Esophagus squamous epithelium (tissue), 5 donors: ENCODE measurements at regions not wholly inside any gene's neighbourhood (a gene's known extent, or its start where the extent isn't known, plus 50 kb on each side); places are given as distances from the start of the nearest gene placed in this dataset.

Experiments
- DNase-seq: peaks from one replicate; lab custom pipeline; 2025; lab: John Stamatoyannopoulos, UW
- H3K27ac ChIP-seq, 4 donors: fragments of 200-600 bp; sonication (generic); one replicate each; pipeline ENCODE4 v1.5.1; 2016 to 2019; ENCODE audit warnings: mild to moderate bottlenecking in 1 of 4
- H3K27me3 ChIP-seq, 4 donors: fragments of 200-600 bp; sonication (generic); 1 replicate in 3 of 4; 2 replicates in 1 of 4; pipeline versions ENCODE4 v1.5.1 to v1.6.0; 2017 to 2021; ENCODE audit warnings: antibody characterized with exemption in 1 of 4
- H3K36me3 ChIP-seq, 3 donors: fragments of 200-600 bp; sonication (generic); one replicate each; pipeline ENCODE4 v1.5.1; 2016 to 2019
- H3K4me1 ChIP-seq, 3 donors: fragments of 200-600 bp; sonication (generic); one replicate each; pipeline ENCODE4 v1.5.1; 2017 to 2019
- H3K4me3 ChIP-seq, 4 donors: fragments of 200-600 bp; sonication (generic); 1 replicate in 3 of 4; 2 replicates in 1 of 4; pipeline ENCODE4 v1.5.1; 2016 to 2019; ENCODE audit warnings: mild to moderate bottlenecking in 2 of 4, moderate library complexity in 1 of 4
- H3K9me3 ChIP-seq, 3 donors: fragments of 200-600 bp; sonication (generic); one replicate each; pipeline ENCODE4 v1.5.1; 2016 to 2019
- CTCF ChIP-seq, 6 experiments: fragments of 450-650 bp in 4 of 6; fragments of 200-600 bp in 2 of 6; sonication (generic) in 2 of 6; IDR thresholded peaks; one replicate each; pipeline ENCODE4 v1.5.1; 2016 to 2019; ENCODE audit warnings: antibody characterized with exemption in 6 of 6, mild to moderate bottlenecking in 4 of 6, moderate library complexity in 4 of 6
- POLR2A ChIP-seq, 4 donors: fragments of 450-650 bp; IDR thresholded peaks; one replicate each; pipeline ENCODE4 v1.6.1; 2017; ENCODE audit warnings: antibody characterized with exemption in 4 of 4, mild to moderate bottlenecking in 4 of 4, moderate library complexity in 3 of 4
- WGBS, 2 donors: methylation state at CpG; one replicate each; pipeline ENCODE4 v1.1.5; 2018; 5-methylcytosine and 5-hydroxymethylcytosine counted together
- intact Hi-C: fragments of 100-400 bp; cut with DNase I; formaldehyde crosslinking; loops from one replicate; pipeline ENCODE4 v1.15.0; 2022
- donor health status: DM: yes; HTN: yes; CAD: no.

GRCh38 chr18:24782566-24782965, 322.1 kb downstream of the HRH4 start:
- intact Hi-C loops, result no loop called here
- DNase-seq, result no peak
- H3K27ac ChIP-seq, result no peak overlapping the region
- H3K36me3 ChIP-seq, result no peaks in the 10 kb centered on the region
- H3K9me3 ChIP-seq, result no peaks in the 10 kb centered on the region
- 75 to 87% methylated on average over 3 of the region's 3 CpGs for WGBS, 2 donors
- H3K4me1 ChIP-seq, result no peaks in the 10 kb centered on the region
- H3K27me3 ChIP-seq, result no peaks in the 10 kb centered on the region
- no peak for TF ChIP-seq CTCF (IDR thresholded peaks at IDR 0.05)
- no peak for TF ChIP-seq POLR2A (IDR thresholded peaks at IDR 0.05)
- no peak overlapping the region for H3K4me3 ChIP-seq

DNA sequence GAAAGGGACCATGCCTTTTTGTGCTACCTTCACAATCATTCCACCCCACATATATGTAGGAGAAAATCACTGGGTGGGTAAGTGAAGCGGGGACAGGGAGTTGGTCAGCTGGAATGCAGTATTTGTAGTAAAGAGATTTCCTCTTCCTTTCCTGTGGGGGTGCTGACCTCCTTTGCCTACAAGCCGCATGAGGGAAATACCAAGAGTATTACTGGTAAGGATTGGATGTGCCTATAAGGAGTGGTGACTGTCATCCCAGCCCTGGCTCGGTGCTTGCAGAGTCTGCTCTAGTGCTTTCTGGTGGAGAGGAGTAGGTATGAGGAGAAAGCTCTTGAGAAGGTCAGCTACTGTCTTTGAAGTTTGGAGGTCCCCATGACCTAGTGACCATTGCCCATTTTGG, 324.6 kb downstream of the HRH4 start:
- Histone ChIP-seq H3K36me3 (no peaks in the 10 kb centered on the region), H3K27me3 (no peaks in the 10 kb centered on the region), H3K4me3 (no peak overlapping the region), H3K9me3 (no peaks in the 10 kb centered on the region), H3K27ac (no peak overlapping the region), H3K4me1 (no peaks in the 10 kb centered on the region)
- no peak for TF ChIP-seq CTCF (IDR thresholded peaks at IDR 0.05)
- TF ChIP-seq POLR2A (IDR thresholded peaks at IDR 0.05), result no peak
- intact Hi-C loops, result no loop called here
- DNase-seq, result no peak
- WGBS, 2 donors, result 73 to 85% methylated on average over 3 of the region's 3 CpGs

- Histone ChIP-seq H3K4me3 (no peak overlapping the region), H3K27ac (no peak overlapping the region), H3K36me3 (no peaks in the 10 kb centered on the region), H3K4me1 (no peaks in the 10 kb centered on the region), H3K9me3 (no peaks in the 10 kb centered on the region), H3K27me3 (no peaks in the 10 kb centered on the region)
- intact Hi-C loops, result no loop called here
- TF ChIP-seq POLR2A (IDR thresholded peaks at IDR 0.05) (no peak), CTCF (IDR thresholded peaks at IDR 0.05) (no peak)
- WGBS, 2 donors, result 74 to 75% methylated on average over 2 of the region's 2 CpGs
- no peak for DNase-seq
Observed at GRCh38 chr18:24786027-24786426, 325.6 kb downstream of the HRH4 start.

- Histone ChIP-seq H3K4me1 (no peaks in the 10 kb centered on the region), H3K27me3 (no peaks in the 10 kb centered on the region), H3K36me3 (no peaks in the 10 kb centered on the region), H3K9me3 (no peaks in the 10 kb centered on the region), H3K27ac (no peak overlapping the region), H3K4me3 (no peak overlapping the region)
- no peak for DNase-seq
- intact Hi-C loops, result no loop called here
- no peak for TF ChIP-seq POLR2A (IDR thresholded peaks at IDR 0.05)
- no peak for TF ChIP-seq CTCF (IDR thresholded peaks at IDR 0.05)
- WGBS, 2 donors, result 60 to 64% methylated on average over 4 of the region's 4 CpGs
Observed at GRCh38 chr18:24790347-24790746, 329.9 kb downstream of the HRH4 start.

GRCh38 chr18:24791751-24792545, 331.5 kb downstream of the HRH4 start:
- 43 to 53% methylated on average over 7 of the region's 7 CpGs for WGBS, 2 donors
- no peaks in the 10 kb centered on the region for H3K9me3 ChIP-seq
- H3K27ac ChIP-seq, result no peak overlapping the region
- intact Hi-C loops, result no loop called here
- H3K36me3 ChIP-seq, result no peaks in the 10 kb centered on the region
- H3K4me3 ChIP-seq, result no peak overlapping the region
- TF ChIP-seq CTCF (IDR thresholded peaks at IDR 0.05) (no peak), POLR2A (IDR thresholded peaks at IDR 0.05) (no peak)
- no peaks in the 10 kb centered on the region for H3K4me1 ChIP-seq
- H3K27me3 ChIP-seq, result no peaks in the 10 kb centered on the region
- DNase-seq, result no peak
